ENCODE measurements at regions not wholly inside any gene's neighbourhood (a gene's known extent, or its start where the extent isn't known, plus 50 kb on each side); places are given as distances from the start of the nearest gene placed in this dataset.

DNA sequence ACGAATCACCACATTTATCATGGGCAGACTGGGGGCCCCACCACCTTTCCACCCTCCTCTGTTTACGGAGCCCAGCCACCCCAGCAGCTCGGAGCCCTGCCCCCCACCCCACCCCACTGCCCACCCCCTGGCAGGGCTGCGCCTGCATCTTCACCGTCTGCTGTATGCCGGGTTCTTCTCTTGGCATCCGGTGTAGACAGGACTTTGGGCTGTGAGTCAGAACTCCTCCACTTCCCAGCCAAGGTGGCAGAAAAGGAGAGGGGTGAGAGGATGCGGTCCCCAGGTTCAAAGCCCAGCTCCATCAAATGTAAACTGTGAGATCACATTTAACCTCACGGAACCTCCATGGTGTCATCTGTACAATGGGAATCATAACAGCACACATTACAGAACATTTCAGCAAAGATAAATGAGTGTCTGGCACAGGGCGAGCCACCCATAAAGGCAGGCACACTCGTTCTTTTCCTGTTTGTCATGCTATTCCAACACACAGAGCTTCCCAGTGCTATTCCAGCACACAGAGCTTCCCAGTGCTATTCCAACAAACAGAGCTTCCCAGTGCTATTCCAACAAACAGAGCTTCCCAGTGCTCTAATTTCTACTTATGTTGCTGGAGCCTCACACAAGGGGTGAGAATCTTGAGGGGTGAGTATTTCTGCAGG is 292.7 kb upstream of the RTL1 start:
- TF ChIP-seq, protein P1, sequence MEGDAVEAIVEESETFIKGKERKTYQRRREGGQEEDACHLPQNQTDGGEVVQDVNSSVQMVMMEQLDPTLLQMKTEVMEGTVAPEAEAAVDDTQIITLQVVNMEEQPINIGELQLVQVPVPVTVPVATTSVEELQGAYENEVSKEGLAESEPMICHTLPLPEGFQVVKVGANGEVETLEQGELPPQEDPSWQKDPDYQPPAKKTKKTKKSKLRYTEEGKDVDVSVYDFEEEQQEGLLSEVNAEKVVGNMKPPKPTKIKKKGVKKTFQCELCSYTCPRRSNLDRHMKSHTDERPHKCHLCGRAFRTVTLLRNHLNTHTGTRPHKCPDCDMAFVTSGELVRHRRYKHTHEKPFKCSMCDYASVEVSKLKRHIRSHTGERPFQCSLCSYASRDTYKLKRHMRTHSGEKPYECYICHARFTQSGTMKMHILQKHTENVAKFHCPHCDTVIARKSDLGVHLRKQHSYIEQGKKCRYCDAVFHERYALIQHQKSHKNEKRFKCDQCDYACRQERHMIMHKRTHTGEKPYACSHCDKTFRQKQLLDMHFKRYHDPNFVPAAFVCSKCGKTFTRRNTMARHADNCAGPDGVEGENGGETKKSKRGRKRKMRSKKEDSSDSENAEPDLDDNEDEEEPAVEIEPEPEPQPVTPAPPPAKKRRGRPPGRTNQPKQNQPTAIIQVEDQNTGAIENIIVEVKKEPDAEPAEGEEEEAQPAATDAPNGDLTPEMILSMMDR (IDR thresholded peaks at IDR 0.05; ENCODE audit: low read depth, low read length, missing control alignments): no peak
- DNase-seq: no peak
- in situ Hi-C loops (cut with HindIII; ENCODE audit: low pct_ligation_motif_present, low sequenced_read_pairs): no loop called here
- no peaks in the 10 kb centered on the region for H3K36me3 ChIP-seq (replicated peaks)
- H3K27me3 ChIP-seq (replicated peaks): no peaks in the 10 kb centered on the region
- no peak overlapping the region for H3K4me3 ChIP-seq (ENCODE audit: low read depth, low read length)
- H3K27ac ChIP-seq: no peak overlapping the region

DNA sequence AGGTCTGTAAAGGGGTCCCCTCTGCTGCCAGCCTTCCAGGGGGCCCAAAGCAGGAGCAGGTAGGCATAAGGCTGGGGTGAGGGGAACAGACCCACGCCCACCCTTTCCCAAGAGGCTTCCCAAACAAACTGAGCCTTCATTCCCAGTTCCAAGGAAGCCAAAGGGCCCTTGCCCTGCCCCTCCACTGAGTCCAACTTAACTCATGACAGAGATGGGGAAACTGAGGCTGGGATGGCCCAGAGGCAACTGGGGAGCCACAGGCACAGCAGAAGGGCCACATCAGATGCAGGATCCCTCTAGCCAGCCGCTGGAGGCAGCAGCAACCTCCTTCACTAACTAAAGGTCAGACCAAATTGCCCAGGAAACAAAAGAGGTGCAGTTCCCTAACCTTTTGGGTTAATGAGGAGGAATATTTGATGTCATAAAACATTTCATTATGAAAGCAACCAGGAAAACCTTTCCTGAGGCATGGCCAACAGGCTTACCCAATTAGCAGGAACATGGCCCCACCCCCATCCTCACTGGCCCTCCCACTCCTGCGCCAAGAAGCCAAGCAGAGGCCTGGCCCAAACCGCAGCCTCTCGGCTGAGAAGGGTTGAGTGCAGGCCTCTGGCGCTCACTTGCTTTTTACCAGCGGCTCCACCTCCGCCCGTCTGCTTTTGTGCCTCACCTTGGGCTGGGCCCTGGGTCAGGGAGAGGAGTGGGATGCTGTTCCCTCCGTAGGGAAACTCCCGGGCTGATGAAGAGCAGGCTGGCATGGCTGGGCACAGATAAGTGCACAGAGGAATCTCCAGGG is 293.5 kb upstream of the RTL1 start:
- H3K27ac ChIP-seq: no peak overlapping the region
- no peak overlapping the region for H3K4me3 ChIP-seq (ENCODE audit: low read depth, low read length)
- in situ Hi-C loops (cut with HindIII; ENCODE audit: low pct_ligation_motif_present, low sequenced_read_pairs): no loop called here
- TF ChIP-seq, protein P1 (IDR thresholded peaks at IDR 0.05; ENCODE audit: low read depth, low read length, missing control alignments): no peak
- H3K36me3 ChIP-seq (replicated peaks): no peaks in the 10 kb centered on the region
- no peak for DNase-seq
- H3K27me3 ChIP-seq (replicated peaks): no peaks in the 10 kb centered on the region

DNA sequence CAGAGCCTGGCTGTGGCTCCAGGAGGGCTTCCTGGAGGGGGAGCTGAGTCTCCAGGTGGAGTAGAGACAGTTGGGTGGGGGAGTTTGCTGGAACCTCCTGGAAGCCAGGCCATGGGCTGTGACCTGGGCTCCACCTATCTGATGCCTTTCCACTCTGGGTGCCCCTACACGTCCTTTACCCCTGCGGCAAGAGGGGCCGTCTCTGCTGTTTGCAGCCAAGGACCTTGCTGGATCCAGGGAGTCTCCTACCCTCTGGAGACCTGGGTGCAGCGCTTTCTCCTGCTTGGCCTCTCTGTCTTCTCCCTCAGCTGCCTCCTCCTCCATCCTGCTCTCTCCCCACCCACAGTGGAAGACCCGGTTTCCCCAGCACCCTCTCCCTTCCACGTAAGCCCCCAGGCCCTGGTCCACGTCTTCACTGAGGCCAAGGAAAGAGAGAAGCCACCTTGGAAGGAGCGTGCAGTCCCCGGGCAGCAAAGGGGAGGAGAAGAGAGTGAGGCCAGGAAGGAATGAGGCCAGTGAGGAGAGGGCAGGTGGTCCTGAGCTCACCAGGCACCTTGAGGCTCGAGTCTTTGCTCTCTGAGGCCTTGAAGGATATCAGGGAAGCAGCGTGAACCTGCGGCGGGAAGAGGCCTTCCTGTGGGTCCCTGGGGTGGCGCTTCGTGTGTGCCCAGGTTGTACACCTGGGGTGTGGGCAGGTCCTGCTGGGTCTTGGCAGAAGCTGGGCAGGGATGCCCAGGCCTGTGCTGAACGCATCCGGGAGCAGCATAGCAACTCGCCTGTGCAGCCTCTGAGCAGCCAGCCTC is 294.3 kb upstream of the RTL1 start:
- TF ChIP-seq, protein P1 (IDR thresholded peaks at IDR 0.05; ENCODE audit: low read depth, low read length, missing control alignments): no peak
- DNase-seq: no peak
- Histone ChIP-seq H3K4me3 (ENCODE audit: low read depth, low read length) (no peak overlapping the region), H3K36me3 (replicated peaks) (no peaks in the 10 kb centered on the region), H3K27ac (no peak overlapping the region), H3K27me3 (replicated peaks) (no peaks in the 10 kb centered on the region)
- in situ Hi-C loops (cut with HindIII; ENCODE audit: low pct_ligation_motif_present, low sequenced_read_pairs): no loop called here

DNA sequence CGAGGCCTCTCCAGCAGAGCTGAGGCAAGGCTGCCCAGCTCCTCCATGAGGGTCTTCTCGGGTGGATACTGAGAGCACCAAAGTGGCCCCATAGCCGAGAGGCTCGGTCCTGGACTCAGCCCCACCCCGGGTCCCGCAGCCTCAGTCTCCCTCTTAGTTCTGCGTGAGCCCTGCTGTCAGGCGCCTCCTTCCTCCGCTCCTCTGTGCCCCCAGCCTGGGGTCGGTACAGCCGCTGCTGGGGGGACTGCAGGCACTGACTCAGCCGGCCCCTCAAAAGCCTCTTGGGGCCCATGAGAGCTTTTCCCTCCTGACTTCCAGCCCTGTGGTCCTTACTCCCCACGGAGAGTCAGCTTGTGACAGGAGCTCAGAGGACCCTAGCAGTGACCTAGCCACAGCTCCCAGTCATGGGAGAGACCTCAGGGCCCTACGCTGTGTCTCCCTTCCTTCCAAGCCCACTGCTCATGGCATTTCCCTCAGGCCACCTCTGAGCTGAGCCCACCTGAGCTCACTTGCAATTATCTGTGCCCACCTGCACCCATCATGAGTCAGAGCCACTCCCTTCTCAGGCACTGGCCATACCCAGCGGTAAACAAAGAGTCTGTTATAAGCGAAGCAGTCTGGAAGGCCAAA is 295.0 kb upstream of the RTL1 start:
- Histone ChIP-seq H3K27me3 (replicated peaks) (no peaks in the 10 kb centered on the region), H3K36me3 (replicated peaks) (no peaks in the 10 kb centered on the region), H3K4me3 (ENCODE audit: low read depth, low read length) (no peak overlapping the region), H3K27ac (no peak overlapping the region)
- TF ChIP-seq, protein P1 (IDR thresholded peaks at IDR 0.05; ENCODE audit: low read depth, low read length, missing control alignments): no peak
- in situ Hi-C loops (cut with HindIII; ENCODE audit: low pct_ligation_motif_present, low sequenced_read_pairs): no loop called here
- DNase-seq: no peak

DNA sequence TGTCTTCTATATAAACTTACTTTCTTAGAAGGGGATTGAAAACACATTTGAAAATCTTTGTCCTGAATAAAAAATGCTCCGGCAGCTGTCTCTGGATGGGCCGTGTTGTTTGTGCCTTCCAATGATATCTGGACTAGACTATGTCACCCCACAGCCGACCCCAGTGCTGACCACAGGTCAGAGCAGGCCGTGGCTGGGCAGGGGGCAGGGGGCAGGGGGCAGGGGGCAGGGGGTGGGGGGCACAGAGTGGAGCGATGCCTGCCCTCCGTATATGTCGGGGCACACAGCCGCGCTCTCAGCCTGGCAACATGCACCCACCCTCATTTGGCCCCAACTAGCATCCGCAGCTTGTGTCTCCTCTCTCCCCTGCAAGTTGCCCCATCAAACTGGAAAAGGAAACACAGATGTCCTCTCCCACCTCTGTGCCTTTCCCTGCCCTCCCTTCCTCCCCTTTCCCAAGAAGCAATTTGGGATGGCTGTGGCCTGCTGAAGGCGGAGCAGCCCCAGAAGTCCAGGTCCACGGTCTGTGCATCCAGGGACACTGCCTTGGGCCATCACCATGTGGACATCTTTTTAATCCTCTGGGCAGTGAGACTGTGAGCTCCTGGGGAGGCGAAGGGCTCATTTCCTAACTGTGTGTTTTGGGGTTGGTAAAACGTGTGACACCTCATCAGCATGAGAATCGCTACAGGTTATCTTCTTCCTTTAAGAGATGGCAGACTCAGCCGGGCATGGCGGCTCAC is 295.7 kb upstream of the RTL1 start:
- in situ Hi-C loops (cut with HindIII; ENCODE audit: low pct_ligation_motif_present, low sequenced_read_pairs): no loop called here
- no peak overlapping the region for H3K27ac ChIP-seq
- no peaks in the 10 kb centered on the region for H3K27me3 ChIP-seq (replicated peaks)
- no peak overlapping the region for H3K4me3 ChIP-seq (ENCODE audit: low read depth, low read length)
- TF ChIP-seq, protein P1 (IDR thresholded peaks at IDR 0.05; ENCODE audit: low read depth, low read length, missing control alignments): no peak
- H3K36me3 ChIP-seq (replicated peaks): no peaks in the 10 kb centered on the region
- no peak for DNase-seq

Data from brain microvascular endothelial cell (primary cell).